Colonic mucosa (tissue), 4 donors: ENCODE measurements at regions not wholly inside any gene's neighbourhood (a gene's known extent, or its start where the extent isn't known, plus 50 kb on each side); places are given as distances from the start of the nearest gene placed in this dataset.
"Not testable (repeated sequence)": the region's sequence is repeated elsewhere in the genome, so short reads cannot be mapped to it uniquely, and the experiment has no call there.

Experiments used
- DNase-seq: peaks from one replicate; pipeline ENCODE4 v3.0.0-alpha.2; 2020
- H3K27ac ChIP-seq: fragments of 200-600 bp; one replicate; pipeline ENCODE4 v1.8.0; 2021
- H3K27me3 ChIP-seq: fragments of 200-600 bp; one replicate; pipeline ENCODE4 v1.8.0; 2021
- H3K36me3 ChIP-seq: fragments of 200-600 bp; one replicate; pipeline ENCODE4 v1.8.0; 2021
- H3K4me1 ChIP-seq: fragments of 200-600 bp; one replicate; pipeline ENCODE4 v1.8.0; 2021; ENCODE audit warnings: mild to moderate bottlenecking
- H3K4me3 ChIP-seq: fragments of 200-600 bp; one replicate; pipeline ENCODE4 v1.8.0; 2021
- H3K9ac ChIP-seq, 2 donors: one replicate each; pipeline ENCODE4 v1.7.0; 2013; ENCODE audit warnings: control low read depth in 2 of 2, low read depth in 2 of 2, low read length in 2 of 2
- H3K9me3 ChIP-seq: fragments of 200-600 bp; one replicate; pipeline ENCODE4 v1.8.0; 2021
- CTCF ChIP-seq: fragments of 200-600 bp; IDR thresholded peaks from one replicate; pipeline ENCODE4 v1.8.0; 2022; ENCODE audit warnings: antibody characterized with exemption, mild to moderate bottlenecking
- intact Hi-C: fragments of 100-400 bp; cut with DNase I; formaldehyde crosslinking; loops from one replicate; pipeline ENCODE4 v1.14.1; 2022
- donor health status: healthy.
- donor health status: DM: no; HTN: no; CAD: no.
- donor health status: DM: no; HTN: no; CAD: no.

DNA sequence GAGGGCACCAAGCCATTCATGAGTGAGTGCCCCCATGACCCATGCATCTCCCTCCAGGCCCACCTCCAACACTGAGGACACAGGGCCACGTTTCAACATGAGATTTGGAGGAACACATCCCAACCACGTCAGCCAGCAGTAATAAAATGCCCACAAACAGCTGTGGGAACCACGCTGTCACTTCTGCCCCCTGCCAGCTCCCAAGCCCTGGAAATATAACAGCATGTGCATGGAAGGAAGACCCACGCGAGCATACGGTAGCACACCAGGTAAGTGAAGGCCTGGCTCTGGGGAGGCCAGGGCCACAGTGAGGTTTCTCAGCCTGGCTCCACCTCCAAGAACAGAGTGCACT is 168.9 kb upstream of the PFKP start:
- H3K9ac ChIP-seq: no peak overlapping the region
- no peaks in the 10 kb centered on the region for H3K4me1 ChIP-seq
- no peaks in the 10 kb centered on the region for H3K36me3 ChIP-seq
- intact Hi-C loops: no loop called here
- no peak for DNase-seq
- H3K4me3 ChIP-seq: no peak overlapping the region
- H3K9me3 ChIP-seq: no peaks in the 10 kb centered on the region
- H3K27me3 ChIP-seq: no peaks in the 10 kb centered on the region
- no peak for TF ChIP-seq CTCF
- H3K27ac ChIP-seq: no peak overlapping the region

- no peak overlapping the region for H3K27ac ChIP-seq
- intact Hi-C loops: no loop called here
- no peak for TF ChIP-seq CTCF
- no peaks in the 10 kb centered on the region for H3K36me3 ChIP-seq
- H3K9me3 ChIP-seq: no peaks in the 10 kb centered on the region
- H3K9ac ChIP-seq: no peak overlapping the region
- no peaks in the 10 kb centered on the region for H3K27me3 ChIP-seq
- no peak for DNase-seq
- H3K4me1 ChIP-seq: no peaks in the 10 kb centered on the region
- no peak overlapping the region for H3K4me3 ChIP-seq
Measured at GRCh38 chr10:2897619-2898508, 169.5 kb upstream of the PFKP start.

DNA sequence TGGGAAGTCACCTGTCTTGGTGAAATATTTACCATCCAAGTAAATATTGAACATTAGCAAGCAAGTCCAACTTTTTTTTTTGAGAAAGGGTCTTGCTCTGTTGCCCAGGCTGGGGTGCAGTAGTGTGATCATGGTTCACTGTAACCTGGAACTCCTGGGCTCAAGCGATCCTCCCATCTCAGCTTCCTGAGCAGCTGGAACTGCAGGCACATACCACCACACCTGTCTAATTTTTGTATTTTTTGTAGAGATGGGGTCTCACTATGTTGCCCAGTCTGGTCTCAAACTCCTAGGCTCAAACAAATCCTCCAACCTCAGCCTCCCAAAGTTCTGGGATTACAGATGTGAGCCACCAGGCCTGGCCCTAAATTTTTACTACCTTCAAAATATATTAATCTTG is 171.0 kb upstream of the PFKP start:
- intact Hi-C loops, H3K27me3 ChIP-seq, H3K4me3 ChIP-seq, DNase-seq, H3K4me1 ChIP-seq, H3K36me3 ChIP-seq, H3K9me3 ChIP-seq, H3K27ac ChIP-seq, H3K9ac ChIP-seq: not testable (repeated sequence)

- H3K4me1 ChIP-seq: no peaks in the 10 kb centered on the region
- H3K4me3 ChIP-seq: no peak overlapping the region
- H3K9ac ChIP-seq: no peak overlapping the region
- H3K27ac ChIP-seq: no peak overlapping the region
- H3K27me3 ChIP-seq: no peaks in the 10 kb centered on the region
- intact Hi-C loops: no loop called here
- no peak for TF ChIP-seq CTCF
- H3K9me3 ChIP-seq: no peaks in the 10 kb centered on the region
- no peak for DNase-seq
- no peaks in the 10 kb centered on the region for H3K36me3 ChIP-seq
Measured at GRCh38 chr10:2895594-2896196, 171.7 kb upstream of the PFKP start.

DNA sequence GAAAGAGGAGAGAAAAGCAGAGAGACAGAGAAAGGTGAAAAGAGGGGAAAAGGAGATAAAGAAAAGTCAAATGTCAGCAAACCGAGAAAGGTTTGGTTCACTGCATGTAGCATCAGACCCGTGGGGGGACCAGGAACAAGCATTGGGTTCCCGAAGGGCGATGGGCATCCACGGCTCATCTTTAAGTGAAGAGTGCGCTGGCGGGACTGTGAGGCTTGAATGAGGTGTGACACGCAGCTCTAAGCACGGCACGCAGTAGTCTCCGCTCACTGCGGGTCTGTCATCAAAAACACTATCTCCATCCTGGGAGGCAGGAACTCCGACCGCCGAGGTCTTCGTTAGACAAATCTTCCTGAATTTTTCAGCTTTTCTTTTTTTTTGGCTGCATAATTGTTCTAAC is 173.4 kb upstream of the PFKP start:
- intact Hi-C loops: no loop called here
- no peak for TF ChIP-seq CTCF
- Histone ChIP-seq H3K4me1 (no peaks in the 10 kb centered on the region), H3K9me3 (no peaks in the 10 kb centered on the region), H3K9ac (no peak overlapping the region), H3K27ac (no peak overlapping the region), H3K27me3 (no peaks in the 10 kb centered on the region), H3K4me3 (no peak overlapping the region), H3K36me3 (no peaks in the 10 kb centered on the region)
- no peak for DNase-seq
